ENCODE measurements at regions not wholly inside any gene's neighbourhood (a gene's known extent, or its start where the extent isn't known, plus 50 kb on each side); places are given as distances from the start of the nearest gene placed in this dataset.
"Not testable (repeated sequence)": the region's sequence is repeated elsewhere in the genome, so short reads cannot be mapped to it uniquely, and the experiment has no call there.

DNA sequence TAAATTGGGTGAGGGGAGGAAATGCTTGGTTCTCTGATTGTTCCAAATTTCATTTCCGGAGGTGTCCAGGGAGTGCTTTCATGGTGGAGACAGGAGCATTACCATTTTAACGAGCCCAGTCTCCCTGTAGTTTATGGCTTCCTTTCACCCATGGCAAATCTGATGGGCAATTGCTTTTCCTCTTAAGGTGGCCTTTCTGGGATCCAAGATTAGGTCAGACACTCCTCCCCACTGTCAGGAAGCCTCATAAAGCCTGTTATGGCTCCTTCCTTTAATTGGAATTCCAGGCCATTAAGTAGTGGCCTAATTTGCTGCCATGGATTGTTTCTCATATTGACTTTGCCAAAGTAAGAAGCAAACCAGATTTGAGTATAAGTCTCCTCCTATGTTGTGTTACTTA lies 157.8 kb downstream of the PDCD6IP start:
- DNase-seq (ENCODE audit: low spot score) (no peak), ATAC-seq (ENCODE audit: low FRiP score) (no peak)
- TF ChIP-seq, protein P1, sequence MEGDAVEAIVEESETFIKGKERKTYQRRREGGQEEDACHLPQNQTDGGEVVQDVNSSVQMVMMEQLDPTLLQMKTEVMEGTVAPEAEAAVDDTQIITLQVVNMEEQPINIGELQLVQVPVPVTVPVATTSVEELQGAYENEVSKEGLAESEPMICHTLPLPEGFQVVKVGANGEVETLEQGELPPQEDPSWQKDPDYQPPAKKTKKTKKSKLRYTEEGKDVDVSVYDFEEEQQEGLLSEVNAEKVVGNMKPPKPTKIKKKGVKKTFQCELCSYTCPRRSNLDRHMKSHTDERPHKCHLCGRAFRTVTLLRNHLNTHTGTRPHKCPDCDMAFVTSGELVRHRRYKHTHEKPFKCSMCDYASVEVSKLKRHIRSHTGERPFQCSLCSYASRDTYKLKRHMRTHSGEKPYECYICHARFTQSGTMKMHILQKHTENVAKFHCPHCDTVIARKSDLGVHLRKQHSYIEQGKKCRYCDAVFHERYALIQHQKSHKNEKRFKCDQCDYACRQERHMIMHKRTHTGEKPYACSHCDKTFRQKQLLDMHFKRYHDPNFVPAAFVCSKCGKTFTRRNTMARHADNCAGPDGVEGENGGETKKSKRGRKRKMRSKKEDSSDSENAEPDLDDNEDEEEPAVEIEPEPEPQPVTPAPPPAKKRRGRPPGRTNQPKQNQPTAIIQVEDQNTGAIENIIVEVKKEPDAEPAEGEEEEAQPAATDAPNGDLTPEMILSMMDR (IDR thresholded peaks at IDR 0.05) = no peak

- no peak for ATAC-seq (ENCODE audit: low FRiP score)
- no peak for DNase-seq (ENCODE audit: low spot score)
- TF ChIP-seq, protein P1 (IDR thresholded peaks at IDR 0.05) = no peak
Measured at GRCh38 chr3:33956776-33957175, 158.3 kb downstream of the PDCD6IP start.

DNA sequence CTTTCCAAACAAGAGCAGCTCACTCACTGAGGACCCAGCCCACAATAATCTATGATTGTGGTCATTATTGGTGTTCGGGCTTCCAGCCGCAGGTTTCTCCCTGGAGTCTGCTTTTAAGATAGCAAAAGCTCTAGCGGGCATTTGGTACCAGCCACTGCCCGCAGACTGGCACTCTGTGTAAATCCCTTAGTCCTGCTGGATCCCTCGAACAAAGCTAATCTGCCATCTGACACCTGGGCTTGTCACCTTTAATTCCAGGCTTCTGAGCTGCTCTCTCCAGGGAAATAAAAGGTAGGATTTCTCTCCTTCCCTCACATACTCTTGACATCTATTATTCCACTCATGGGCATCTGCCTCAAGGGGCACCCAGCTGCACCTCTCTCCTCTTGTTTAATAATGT lies 158.7 kb downstream of the PDCD6IP start:
- no peak for ATAC-seq (ENCODE audit: low FRiP score)
- TF ChIP-seq, protein P1 (IDR thresholded peaks at IDR 0.05) = no peak
- no peak for DNase-seq (ENCODE audit: low spot score)

DNA sequence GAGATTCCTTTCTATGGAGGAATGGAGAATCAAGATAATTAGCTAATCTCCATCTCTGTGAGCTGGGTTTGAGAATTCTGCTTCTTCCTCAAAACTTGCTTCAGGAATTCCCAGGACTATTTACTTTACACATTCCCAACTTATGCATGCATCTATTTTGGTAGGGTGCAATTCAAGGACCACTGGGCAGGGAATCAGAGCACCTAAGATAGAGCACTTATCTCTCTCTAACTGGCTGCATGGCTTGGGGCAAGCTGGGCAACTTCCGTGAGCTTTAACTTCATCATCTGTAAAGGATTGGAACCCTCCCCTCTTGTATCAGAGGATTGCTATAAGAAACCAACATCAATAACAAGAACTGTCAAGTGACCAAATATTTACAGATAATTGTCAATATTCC lies 160.2 kb downstream of the PDCD6IP start:
- DNase-seq (ENCODE audit: low spot score) = no peak
- TF ChIP-seq, protein P1 (IDR thresholded peaks at IDR 0.05) = no peak
- no peak for ATAC-seq (ENCODE audit: low FRiP score)

- TF ChIP-seq, protein P1 (IDR thresholded peaks at IDR 0.05) = no peak
- no peak for ATAC-seq (ENCODE audit: low FRiP score)
Measured at GRCh38 chr3:33962396-33962795, 164.0 kb downstream of the PDCD6IP start.

GRCh38 chr3:33970180-33970579 lies 171.8 kb downstream of the PDCD6IP start:
- DNase-seq (ENCODE audit: low spot score) = not testable (repeated sequence)

More at GRCh38 chr3:33962396-33962795, 164.0 kb downstream of the PDCD6IP start:
- DNase-seq (ENCODE audit: low spot score) = no peak

DNA sequence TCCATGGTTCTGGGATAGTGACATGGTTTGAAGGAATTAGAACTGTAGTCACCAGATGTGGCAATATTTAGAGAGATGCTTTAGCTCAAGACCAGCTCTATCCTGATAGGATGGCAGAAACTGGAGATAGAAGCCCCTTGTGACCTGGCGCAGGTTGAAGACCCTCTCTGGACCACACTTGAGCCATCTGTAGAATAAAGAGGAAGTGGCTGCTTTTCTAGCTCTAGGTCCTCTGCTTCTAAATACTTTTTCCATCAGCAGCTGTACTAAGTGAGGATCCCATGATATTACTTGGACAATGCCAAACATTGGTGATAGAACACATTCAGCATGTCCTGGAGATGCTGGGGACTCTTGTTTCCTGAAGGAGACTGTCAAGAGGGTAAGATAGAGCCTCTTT lies 172.6 kb downstream of the PDCD6IP start:
- ATAC-seq (ENCODE audit: low FRiP score) (no peak), DNase-seq (ENCODE audit: low spot score) (no peak)
- TF ChIP-seq, protein P1 (IDR thresholded peaks at IDR 0.05) = no peak

More at GRCh38 chr3:33970180-33970579, 171.8 kb downstream of the PDCD6IP start:
- not testable (repeated sequence) for ATAC-seq (ENCODE audit: low FRiP score)

DNA sequence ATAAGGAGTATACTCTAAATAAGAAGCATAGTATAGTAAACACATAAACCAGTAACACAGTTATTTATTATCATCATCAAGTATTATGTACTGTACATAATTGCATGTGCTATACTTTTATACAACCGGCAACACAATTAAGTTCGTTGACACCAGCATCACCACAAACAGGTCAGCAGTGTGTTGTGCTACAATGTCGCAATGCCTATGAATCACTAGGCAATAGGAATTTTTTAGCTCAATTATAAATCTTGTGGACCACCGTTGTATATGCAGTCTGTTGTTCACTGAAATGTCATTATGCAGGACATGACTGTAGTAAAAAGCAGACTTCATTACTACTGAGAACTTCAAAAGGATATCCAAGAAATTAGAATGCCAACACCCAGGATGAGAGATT lies 177.0 kb downstream of the PDCD6IP start:
- TF ChIP-seq, protein P1 (IDR thresholded peaks at IDR 0.05) = no peak
- ATAC-seq (ENCODE audit: low FRiP score) = no peak
- no peak for DNase-seq (ENCODE audit: low spot score)

Data from omental fat pad (tissue), 3 donors.